ENCODE measurements at regions not wholly inside any gene's neighbourhood (a gene's known extent, or its start where the extent isn't known, plus 50 kb on each side); places are given as distances from the start of the nearest gene placed in this dataset.

DNA sequence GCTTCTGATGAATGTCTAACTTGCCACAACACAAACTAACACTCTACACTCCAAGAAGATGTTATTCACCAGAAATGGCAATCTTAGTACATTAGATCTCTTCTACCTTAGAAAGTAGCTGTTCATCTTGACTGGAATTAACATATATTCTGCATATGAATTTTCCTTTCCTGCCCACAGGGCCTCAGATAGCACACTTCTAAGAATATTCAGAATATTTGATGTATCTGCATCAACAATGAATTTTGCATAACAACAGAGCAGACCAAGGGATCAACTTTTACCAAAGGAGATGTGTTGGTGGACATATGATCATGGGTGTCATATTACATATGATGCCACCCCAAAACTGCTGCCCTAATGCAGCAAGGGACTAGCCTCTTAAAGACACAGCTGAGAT, 960.8 kb upstream of the GHITM start:
- H3K9me3 ChIP-seq (ENCODE audit: insufficient read depth, low read depth, low read length): no peaks in the 10 kb centered on the region
- H2AFZ ChIP-seq (ENCODE audit: low read length): no peak overlapping the region
- H3K79me2 ChIP-seq (ENCODE audit: insufficient read depth, low read length): no peaks in the 10 kb centered on the region
- no peaks in the 10 kb centered on the region for H3K36me3 ChIP-seq (ENCODE audit: insufficient read depth, low read length)
- H4K20me1 ChIP-seq (ENCODE audit: insufficient read depth, low read length, poor library complexity, severe bottlenecking): no peaks in the 10 kb centered on the region
- H3K4me3 ChIP-seq (ENCODE audit: low read length, poor library complexity, severe bottlenecking): no peak overlapping the region
- H3K4me2 ChIP-seq (ENCODE audit: low read depth, low read length, poor library complexity, severe bottlenecking): no peak overlapping the region
- H3K9ac ChIP-seq (ENCODE audit: low read depth, low read length, poor library complexity, severe bottlenecking): no peak overlapping the region
- no peaks in the 10 kb centered on the region for H3K27me3 ChIP-seq (ENCODE audit: insufficient read depth, low read length, poor library complexity, severe bottlenecking)
- H3K4me1 ChIP-seq (ENCODE audit: insufficient read depth, low read length, poor library complexity, severe bottlenecking): no peaks in the 10 kb centered on the region
- no peak for TF ChIP-seq EZH2phosphoT487 (IDR thresholded peaks at IDR 0.05; ENCODE audit: borderline replicate concordance)
- no peaks in the 10 kb centered on the region for H3F3A ChIP-seq (ENCODE audit: low read depth)
- H3K9me2 ChIP-seq (replicated peaks; ENCODE audit: low read depth, low read length): no peaks in the 10 kb centered on the region

DNA sequence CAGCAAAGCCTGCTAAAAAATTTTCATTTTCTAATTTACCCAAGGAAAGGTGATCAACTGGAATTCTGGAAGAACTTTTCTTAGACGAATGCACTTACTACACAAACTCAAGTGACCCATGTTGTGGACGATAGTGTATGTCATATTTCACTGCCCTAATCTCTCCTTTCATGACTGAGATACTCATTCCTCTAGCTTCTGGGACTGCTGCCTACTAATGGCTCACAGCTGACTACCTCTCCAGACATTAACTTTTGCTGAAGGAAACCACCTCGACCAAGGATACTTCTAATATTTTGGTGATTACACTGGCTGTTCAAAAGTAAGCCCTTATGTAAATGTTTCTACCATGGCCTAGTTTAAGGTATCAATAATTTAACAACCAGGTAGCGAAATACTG, 959.9 kb upstream of the GHITM start:
- Histone ChIP-seq H3K9me2 (replicated peaks; ENCODE audit: low read depth, low read length) (no peaks in the 10 kb centered on the region), H3K79me2 (ENCODE audit: insufficient read depth, low read length) (no peaks in the 10 kb centered on the region), H3K4me1 (ENCODE audit: insufficient read depth, low read length, poor library complexity, severe bottlenecking) (no peaks in the 10 kb centered on the region), H3K4me3 (ENCODE audit: low read length, poor library complexity, severe bottlenecking) (no peak overlapping the region), H3K9ac (ENCODE audit: low read depth, low read length, poor library complexity, severe bottlenecking) (no peak overlapping the region), H3K9me3 (ENCODE audit: insufficient read depth, low read depth, low read length) (no peaks in the 10 kb centered on the region), H4K20me1 (ENCODE audit: insufficient read depth, low read length, poor library complexity, severe bottlenecking) (no peaks in the 10 kb centered on the region), H3K4me2 (ENCODE audit: low read depth, low read length, poor library complexity, severe bottlenecking) (no peak overlapping the region), H3K36me3 (ENCODE audit: insufficient read depth, low read length) (no peaks in the 10 kb centered on the region), H3F3A (ENCODE audit: low read depth) (no peaks in the 10 kb centered on the region), H3K27me3 (ENCODE audit: insufficient read depth, low read length, poor library complexity, severe bottlenecking) (no peaks in the 10 kb centered on the region), H2AFZ (ENCODE audit: low read length) (no peak overlapping the region)
- TF ChIP-seq, protein P1, sequence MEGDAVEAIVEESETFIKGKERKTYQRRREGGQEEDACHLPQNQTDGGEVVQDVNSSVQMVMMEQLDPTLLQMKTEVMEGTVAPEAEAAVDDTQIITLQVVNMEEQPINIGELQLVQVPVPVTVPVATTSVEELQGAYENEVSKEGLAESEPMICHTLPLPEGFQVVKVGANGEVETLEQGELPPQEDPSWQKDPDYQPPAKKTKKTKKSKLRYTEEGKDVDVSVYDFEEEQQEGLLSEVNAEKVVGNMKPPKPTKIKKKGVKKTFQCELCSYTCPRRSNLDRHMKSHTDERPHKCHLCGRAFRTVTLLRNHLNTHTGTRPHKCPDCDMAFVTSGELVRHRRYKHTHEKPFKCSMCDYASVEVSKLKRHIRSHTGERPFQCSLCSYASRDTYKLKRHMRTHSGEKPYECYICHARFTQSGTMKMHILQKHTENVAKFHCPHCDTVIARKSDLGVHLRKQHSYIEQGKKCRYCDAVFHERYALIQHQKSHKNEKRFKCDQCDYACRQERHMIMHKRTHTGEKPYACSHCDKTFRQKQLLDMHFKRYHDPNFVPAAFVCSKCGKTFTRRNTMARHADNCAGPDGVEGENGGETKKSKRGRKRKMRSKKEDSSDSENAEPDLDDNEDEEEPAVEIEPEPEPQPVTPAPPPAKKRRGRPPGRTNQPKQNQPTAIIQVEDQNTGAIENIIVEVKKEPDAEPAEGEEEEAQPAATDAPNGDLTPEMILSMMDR (conservative IDR thresholded peaks at IDR 0.05; ENCODE audit: low read length): no peak
- no peak for TF ChIP-seq EZH2phosphoT487 (IDR thresholded peaks at IDR 0.05; ENCODE audit: borderline replicate concordance)

DNA sequence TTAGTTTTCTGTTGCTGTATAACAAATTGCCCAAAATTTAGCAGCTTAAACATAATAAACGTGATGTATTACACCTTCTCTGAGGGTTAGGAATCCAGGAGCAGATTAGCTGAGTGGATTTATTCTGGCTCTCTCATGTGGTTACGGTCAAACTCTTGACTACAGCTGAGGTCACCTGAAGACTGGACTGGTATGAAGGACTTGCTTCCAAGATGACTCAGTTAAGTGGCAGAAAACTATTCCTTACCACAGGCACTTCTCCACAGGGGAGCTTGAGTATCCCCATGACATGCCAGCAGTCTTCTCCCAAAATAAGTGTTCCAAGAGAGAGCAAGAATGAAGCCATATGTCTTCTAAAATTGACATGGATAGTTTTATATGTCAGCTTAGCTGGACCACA, 957.2 kb upstream of the GHITM start:
- Histone ChIP-seq H3K27me3 (ENCODE audit: insufficient read depth, low read length, poor library complexity, severe bottlenecking) (no peaks in the 10 kb centered on the region), H3K4me3 (ENCODE audit: low read length, poor library complexity, severe bottlenecking) (no peak overlapping the region), H3K4me2 (ENCODE audit: low read depth, low read length, poor library complexity, severe bottlenecking) (no peak overlapping the region), H3K4me1 (ENCODE audit: insufficient read depth, low read length, poor library complexity, severe bottlenecking) (no peaks in the 10 kb centered on the region), H2AFZ (ENCODE audit: low read length) (no peak overlapping the region), H3K9me2 (replicated peaks; ENCODE audit: low read depth, low read length) (no peaks in the 10 kb centered on the region), H3K36me3 (ENCODE audit: insufficient read depth, low read length) (no peaks in the 10 kb centered on the region), H3K79me2 (ENCODE audit: insufficient read depth, low read length) (no peaks in the 10 kb centered on the region), H3K9ac (ENCODE audit: low read depth, low read length, poor library complexity, severe bottlenecking) (no peak overlapping the region), H3K9me3 (ENCODE audit: insufficient read depth, low read depth, low read length) (no peaks in the 10 kb centered on the region), H4K20me1 (ENCODE audit: insufficient read depth, low read length, poor library complexity, severe bottlenecking) (no peaks in the 10 kb centered on the region), H3F3A (ENCODE audit: low read depth) (no peaks in the 10 kb centered on the region)
- TF ChIP-seq EZH2phosphoT487 (IDR thresholded peaks at IDR 0.05; ENCODE audit: borderline replicate concordance): no peak
- TF ChIP-seq, protein P1 (conservative IDR thresholded peaks at IDR 0.05; ENCODE audit: low read length): no peak

DNA sequence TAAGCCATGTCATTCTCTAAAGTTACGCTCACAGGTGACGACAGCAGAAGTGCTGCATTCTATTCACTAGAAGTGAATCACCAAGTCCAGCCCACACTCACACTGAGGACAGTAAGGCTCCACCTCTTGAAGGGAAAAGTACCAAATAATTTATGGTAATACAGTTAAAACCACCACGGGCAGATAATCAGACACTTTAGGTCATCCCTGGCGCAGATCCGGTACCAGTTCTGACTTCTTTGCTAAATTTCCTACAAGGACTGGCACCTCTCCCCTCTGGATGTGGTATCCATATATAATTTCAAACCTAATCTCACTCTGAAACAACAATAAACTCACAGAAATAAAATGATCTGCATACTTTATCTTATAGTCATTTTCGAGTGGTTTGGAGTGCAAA, 954.7 kb upstream of the GHITM start:
- no peaks in the 10 kb centered on the region for H3K36me3 ChIP-seq (ENCODE audit: insufficient read depth, low read length)
- H2AFZ ChIP-seq (ENCODE audit: low read length): no peak overlapping the region
- TF ChIP-seq, protein P1 (conservative IDR thresholded peaks at IDR 0.05; ENCODE audit: low read length): no peak
- H4K20me1 ChIP-seq (ENCODE audit: insufficient read depth, low read length, poor library complexity, severe bottlenecking): no peaks in the 10 kb centered on the region
- no peaks in the 10 kb centered on the region for H3F3A ChIP-seq (ENCODE audit: low read depth)
- H3K9me2 ChIP-seq (replicated peaks; ENCODE audit: low read depth, low read length): no peaks in the 10 kb centered on the region
- no peaks in the 10 kb centered on the region for H3K9me3 ChIP-seq (ENCODE audit: insufficient read depth, low read depth, low read length)
- no peaks in the 10 kb centered on the region for H3K27me3 ChIP-seq (ENCODE audit: insufficient read depth, low read length, poor library complexity, severe bottlenecking)
- H3K4me3 ChIP-seq (ENCODE audit: low read length, poor library complexity, severe bottlenecking): no peak overlapping the region
- no peaks in the 10 kb centered on the region for H3K4me1 ChIP-seq (ENCODE audit: insufficient read depth, low read length, poor library complexity, severe bottlenecking)
- no peaks in the 10 kb centered on the region for H3K79me2 ChIP-seq (ENCODE audit: insufficient read depth, low read length)
- no peak overlapping the region for H3K4me2 ChIP-seq (ENCODE audit: low read depth, low read length, poor library complexity, severe bottlenecking)
- H3K9ac ChIP-seq (ENCODE audit: low read depth, low read length, poor library complexity, severe bottlenecking): no peak overlapping the region

All from Loucy (cell line).